ENCODE measurements at regions not wholly inside any gene's neighbourhood (a gene's known extent, or its start where the extent isn't known, plus 50 kb on each side); places are given as distances from the start of the nearest gene placed in this dataset.

DNA sequence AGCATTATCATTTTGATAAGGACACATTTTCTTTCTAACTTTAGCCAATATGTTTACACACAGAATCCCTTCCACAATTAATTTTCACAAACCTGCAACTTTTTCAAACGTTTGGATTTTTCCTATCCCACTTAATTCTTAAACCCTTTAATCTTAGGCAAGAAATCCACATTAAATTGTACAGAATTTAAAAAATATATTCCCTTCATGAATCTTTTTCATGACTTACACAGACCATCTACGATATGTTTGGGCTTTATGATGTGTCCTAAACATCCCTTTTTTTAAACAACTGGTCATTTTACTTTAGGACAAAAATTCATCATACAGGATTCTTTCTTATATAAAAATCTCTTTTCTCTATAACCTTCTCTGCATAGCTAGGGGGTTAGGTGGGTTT is 241.5 kb upstream of the CNTNAP4 start:
- TF ChIP-seq, protein P1, sequence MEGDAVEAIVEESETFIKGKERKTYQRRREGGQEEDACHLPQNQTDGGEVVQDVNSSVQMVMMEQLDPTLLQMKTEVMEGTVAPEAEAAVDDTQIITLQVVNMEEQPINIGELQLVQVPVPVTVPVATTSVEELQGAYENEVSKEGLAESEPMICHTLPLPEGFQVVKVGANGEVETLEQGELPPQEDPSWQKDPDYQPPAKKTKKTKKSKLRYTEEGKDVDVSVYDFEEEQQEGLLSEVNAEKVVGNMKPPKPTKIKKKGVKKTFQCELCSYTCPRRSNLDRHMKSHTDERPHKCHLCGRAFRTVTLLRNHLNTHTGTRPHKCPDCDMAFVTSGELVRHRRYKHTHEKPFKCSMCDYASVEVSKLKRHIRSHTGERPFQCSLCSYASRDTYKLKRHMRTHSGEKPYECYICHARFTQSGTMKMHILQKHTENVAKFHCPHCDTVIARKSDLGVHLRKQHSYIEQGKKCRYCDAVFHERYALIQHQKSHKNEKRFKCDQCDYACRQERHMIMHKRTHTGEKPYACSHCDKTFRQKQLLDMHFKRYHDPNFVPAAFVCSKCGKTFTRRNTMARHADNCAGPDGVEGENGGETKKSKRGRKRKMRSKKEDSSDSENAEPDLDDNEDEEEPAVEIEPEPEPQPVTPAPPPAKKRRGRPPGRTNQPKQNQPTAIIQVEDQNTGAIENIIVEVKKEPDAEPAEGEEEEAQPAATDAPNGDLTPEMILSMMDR (IDR thresholded peaks at IDR 0.05; ENCODE audit: low read depth, low read length): no peak
- no peak for TF ChIP-seq EZH2phosphoT487 (IDR thresholded peaks at IDR 0.05; ENCODE audit: low read depth)
- H2AFZ ChIP-seq (ENCODE audit: low read depth, low read length): no peak overlapping the region
- no peak overlapping the region for H3K9ac ChIP-seq (ENCODE audit: low read length)
- H3K4me3 ChIP-seq (ENCODE audit: low read length): no peak overlapping the region
- no peak overlapping the region for H3K27ac ChIP-seq (ENCODE audit: low read length)
- no peaks in the 10 kb centered on the region for H3K36me3 ChIP-seq (replicated peaks; ENCODE audit: low read depth, low read length)
- H3K4me2 ChIP-seq (ENCODE audit: low read length): no peak overlapping the region
- H3K27me3 ChIP-seq (ENCODE audit: low read depth, low read length): no peaks in the 10 kb centered on the region
- H3K4me1 ChIP-seq (ENCODE audit: low read length): no peaks in the 10 kb centered on the region
- no peaks in the 10 kb centered on the region for H3K79me2 ChIP-seq (ENCODE audit: low read length)
- H4K20me1 ChIP-seq (ENCODE audit: insufficient read depth, low read length): no peaks in the 10 kb centered on the region
- peaks cover 20% of the 10 kb centered on the region; the same call in 1 of the 2 replicates for H3K9me3 ChIP-seq (ENCODE audit: insufficient read depth, low read length)

DNA sequence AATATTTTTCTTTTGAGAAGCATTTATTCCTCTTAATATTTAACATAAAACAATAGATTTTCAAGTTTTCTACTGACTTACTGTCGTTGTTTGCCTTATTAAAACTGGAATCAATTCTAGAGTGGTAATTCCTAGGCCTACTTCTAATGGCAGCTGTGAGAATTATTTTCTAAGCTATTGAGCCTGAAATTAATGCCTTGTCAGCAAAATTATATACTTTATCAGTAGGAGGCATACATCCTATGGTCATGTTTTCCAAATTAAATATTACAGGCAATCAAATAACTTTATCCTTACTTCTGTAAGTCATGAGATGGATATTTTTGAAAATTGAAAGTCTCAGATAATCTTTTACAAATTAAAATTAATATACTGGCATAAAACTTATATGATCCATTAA is 239.1 kb upstream of the CNTNAP4 start:
- no peaks in the 10 kb centered on the region for H3K79me2 ChIP-seq (ENCODE audit: low read length)
- H3K4me3 ChIP-seq (ENCODE audit: low read length): no peak overlapping the region
- H4K20me1 ChIP-seq (ENCODE audit: insufficient read depth, low read length): no peaks in the 10 kb centered on the region
- no peak overlapping the region for H3K27ac ChIP-seq (ENCODE audit: low read length)
- H3K36me3 ChIP-seq (replicated peaks; ENCODE audit: low read depth, low read length): no peaks in the 10 kb centered on the region
- peaks cover 20% of the 10 kb centered on the region; the same call in 1 of the 2 replicates for H3K9me3 ChIP-seq (ENCODE audit: insufficient read depth, low read length)
- TF ChIP-seq, protein P1 (IDR thresholded peaks at IDR 0.05; ENCODE audit: low read depth, low read length): no peak
- no peak for TF ChIP-seq EZH2phosphoT487 (IDR thresholded peaks at IDR 0.05; ENCODE audit: low read depth)
- no peak overlapping the region for H2AFZ ChIP-seq (ENCODE audit: low read depth, low read length)
- no peaks in the 10 kb centered on the region for H3K27me3 ChIP-seq (ENCODE audit: low read depth, low read length)
- no peak overlapping the region for H3K9ac ChIP-seq (ENCODE audit: low read length)
- no peaks in the 10 kb centered on the region for H3K4me1 ChIP-seq (ENCODE audit: low read length)
- H3K4me2 ChIP-seq (ENCODE audit: low read length): no peak overlapping the region

GRCh38 chr16:76052725-76053124 is 224.5 kb upstream of the CNTNAP4 start:
- TF ChIP-seq EZH2phosphoT487 (IDR thresholded peaks at IDR 0.05; ENCODE audit: low read depth): no peak
- TF ChIP-seq, protein P1 (IDR thresholded peaks at IDR 0.05; ENCODE audit: low read depth, low read length): no peak
- Histone ChIP-seq H3K9ac (ENCODE audit: low read length) (no peak overlapping the region), H3K27me3 (ENCODE audit: low read depth, low read length) (peaks cover 11% of the 10 kb centered on the region; the same call in 1 of the 2 replicates), H4K20me1 (ENCODE audit: insufficient read depth, low read length) (no peaks in the 10 kb centered on the region), H3K36me3 (replicated peaks; ENCODE audit: low read depth, low read length) (no peaks in the 10 kb centered on the region), H3K9me3 (ENCODE audit: insufficient read depth, low read length) (no peaks in the 10 kb centered on the region), H3K4me3 (ENCODE audit: low read length) (no peak overlapping the region), H3K4me2 (ENCODE audit: low read length) (peak overlapping the region; percentile 3; the same call in 1 of the 2 replicates), H2AFZ (ENCODE audit: low read depth, low read length) (no peak overlapping the region), H3K79me2 (ENCODE audit: low read length) (no peaks in the 10 kb centered on the region), H3K4me1 (ENCODE audit: low read length) (peaks cover 12% of the 10 kb centered on the region), H3K27ac (ENCODE audit: low read length) (no peak overlapping the region)

DNA sequence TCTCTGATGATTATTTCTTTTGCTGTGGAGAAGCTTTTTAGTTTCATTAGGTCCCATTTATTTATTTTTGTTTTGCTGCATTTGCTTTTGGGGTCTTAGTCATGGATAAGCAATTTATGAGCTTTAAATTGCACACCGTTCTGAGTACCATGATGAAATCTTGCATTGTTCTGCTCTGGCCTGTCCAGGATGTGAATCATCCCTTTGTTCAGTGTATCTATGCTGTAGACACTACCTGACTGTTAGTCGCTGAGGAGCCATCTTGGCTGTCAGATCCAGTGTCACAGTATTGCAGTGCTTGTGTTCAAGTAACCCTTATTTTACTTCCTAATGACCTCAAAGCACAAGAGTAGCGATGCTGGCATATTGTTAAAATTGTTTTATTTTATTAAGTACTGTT is 218.0 kb upstream of the CNTNAP4 start:
- TF ChIP-seq, protein P1 (IDR thresholded peaks at IDR 0.05; ENCODE audit: low read depth, low read length): no peak
- TF ChIP-seq EZH2phosphoT487 (IDR thresholded peaks at IDR 0.05; ENCODE audit: low read depth): no peak
- Histone ChIP-seq H3K79me2 (ENCODE audit: low read length) (no peaks in the 10 kb centered on the region), H3K9me3 (ENCODE audit: insufficient read depth, low read length) (no peaks in the 10 kb centered on the region), H3K4me2 (ENCODE audit: low read length) (no peak overlapping the region), H3K4me3 (ENCODE audit: low read length) (no peak overlapping the region), H2AFZ (ENCODE audit: low read depth, low read length) (no peak overlapping the region), H3K4me1 (ENCODE audit: low read length) (peaks cover 15% of the 10 kb centered on the region), H3K36me3 (replicated peaks; ENCODE audit: low read depth, low read length) (no peaks in the 10 kb centered on the region), H3K9ac (ENCODE audit: low read length) (no peak overlapping the region), H3K27me3 (ENCODE audit: low read depth, low read length) (peaks cover 8% of the 10 kb centered on the region; the same call in 1 of the 2 replicates), H3K27ac (ENCODE audit: low read length) (no peak overlapping the region), H4K20me1 (ENCODE audit: insufficient read depth, low read length) (no peaks in the 10 kb centered on the region)

Measured in OCI-LY3 (cell line).